ENCODE measurements at regions not wholly inside any gene's neighbourhood (a gene's known extent, or its start where the extent isn't known, plus 50 kb on each side); places are given as distances from the start of the nearest gene placed in this dataset.
A peak's percentile ranks its signal among the peaks of the same experiment; 100 is the strongest.

DNA sequence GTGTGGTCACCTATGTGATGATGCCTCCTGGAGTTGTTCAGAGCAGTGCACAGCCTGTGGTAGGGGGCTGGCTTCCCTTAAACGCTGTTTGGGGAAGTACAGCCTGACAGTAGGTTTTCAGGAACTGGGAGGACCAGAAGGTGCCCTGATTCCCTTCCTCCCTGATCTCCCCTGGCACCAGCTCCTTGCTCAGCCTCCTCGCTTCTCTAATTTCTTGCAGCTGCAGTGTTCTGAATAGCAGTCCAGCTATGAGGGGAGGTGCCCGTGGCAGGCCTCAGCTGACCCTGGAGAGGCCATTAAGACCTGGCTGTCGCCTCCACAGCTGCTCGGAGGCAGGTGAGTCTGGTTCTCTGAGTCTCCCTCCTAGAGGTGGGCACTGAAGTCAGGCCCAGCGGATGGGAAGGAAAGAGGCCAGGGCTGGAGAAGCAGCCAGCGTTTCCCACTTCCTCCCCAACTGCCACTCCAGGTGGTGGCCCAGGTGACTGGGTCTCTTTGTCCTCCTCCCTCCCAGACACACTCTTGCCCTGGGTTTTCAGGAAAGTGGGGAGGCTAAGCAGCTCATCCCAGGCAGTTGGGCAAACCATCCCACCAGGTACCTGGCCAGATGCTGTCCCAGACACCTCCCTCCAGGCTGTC, 52.0 kb upstream of the RPL11 start:
- no peak for DNase-seq

- no peak for DNase-seq
These were observed 52.8 kb upstream of the RPL11 start for GRCh38 chr1:23638786-23639241.

GRCh38 chr1:23638188-23638619, 53.4 kb upstream of the RPL11 start:
- no peak for DNase-seq

GRCh38 chr1:23636009-23636408, 55.6 kb upstream of the RPL11 start:
- no peak for DNase-seq

GRCh38 chr1:23634840-23635651, 56.6 kb upstream of the RPL11 start:
- peak; percentile 55 to 66 for DNase-seq

GRCh38 chr1:23634518-23634839, 57.1 kb upstream of the RPL11 start:
- DNase-seq = no peak

DNA sequence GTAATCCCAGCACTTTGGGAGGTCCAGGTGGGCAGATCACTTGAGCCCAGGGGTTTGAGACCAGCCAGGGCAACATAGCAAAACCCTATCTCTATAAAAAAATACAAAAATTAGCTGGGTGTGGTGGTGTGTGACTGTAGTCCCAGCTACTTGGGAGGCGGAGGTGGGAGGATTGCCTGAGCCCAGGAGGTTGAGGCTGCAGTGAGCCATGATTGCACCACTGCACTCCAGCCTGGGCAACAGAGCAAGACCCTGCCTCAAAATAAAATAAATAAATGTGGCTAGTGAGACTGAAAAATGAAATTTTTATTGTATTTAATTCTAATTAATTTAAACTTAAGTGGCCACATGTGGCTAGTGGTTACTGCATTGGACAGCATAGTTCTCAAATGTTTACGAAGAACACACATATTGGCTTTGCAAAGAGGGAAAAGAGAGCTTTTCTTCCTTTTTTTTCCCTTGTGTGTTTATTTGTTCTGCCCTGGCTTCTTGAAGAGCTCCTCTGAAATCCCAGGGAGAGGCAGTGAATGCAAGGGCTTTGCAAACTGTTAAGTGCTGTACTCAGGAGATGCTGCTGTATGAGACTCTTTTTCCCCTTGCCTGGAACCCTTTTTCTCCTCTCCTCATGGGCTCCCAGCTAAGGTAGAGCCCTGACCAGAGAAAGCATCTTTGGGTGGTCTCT, 59.0 kb upstream of the RPL11 start:
- no peak for DNase-seq

- no peak for DNase-seq
These were observed 61.8 kb upstream of the RPL11 start for GRCh38 chr1:23629708-23630290.

DNA sequence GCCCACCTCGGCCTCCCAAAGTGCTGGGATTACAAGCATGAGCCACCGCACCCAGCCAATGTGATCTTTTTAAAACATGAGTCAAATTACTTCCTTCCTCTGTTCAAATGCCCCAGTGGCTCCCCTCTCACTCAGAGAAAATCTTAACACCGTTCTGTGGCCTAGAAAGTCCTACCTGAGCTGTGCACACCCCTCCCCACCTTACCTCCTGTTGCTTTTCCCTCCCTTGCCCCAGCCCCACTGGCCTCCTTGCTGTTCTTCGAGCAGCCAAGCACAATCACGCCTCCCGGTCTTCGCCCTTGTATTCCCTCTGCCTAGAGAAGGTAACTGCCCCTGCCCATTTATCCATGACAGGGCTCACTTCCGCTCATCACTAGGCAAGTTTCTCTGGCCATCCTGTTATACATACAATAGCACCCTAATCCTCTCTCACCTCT, 62.6 kb upstream of the RPL11 start:
- DNase-seq = no peak

DNA sequence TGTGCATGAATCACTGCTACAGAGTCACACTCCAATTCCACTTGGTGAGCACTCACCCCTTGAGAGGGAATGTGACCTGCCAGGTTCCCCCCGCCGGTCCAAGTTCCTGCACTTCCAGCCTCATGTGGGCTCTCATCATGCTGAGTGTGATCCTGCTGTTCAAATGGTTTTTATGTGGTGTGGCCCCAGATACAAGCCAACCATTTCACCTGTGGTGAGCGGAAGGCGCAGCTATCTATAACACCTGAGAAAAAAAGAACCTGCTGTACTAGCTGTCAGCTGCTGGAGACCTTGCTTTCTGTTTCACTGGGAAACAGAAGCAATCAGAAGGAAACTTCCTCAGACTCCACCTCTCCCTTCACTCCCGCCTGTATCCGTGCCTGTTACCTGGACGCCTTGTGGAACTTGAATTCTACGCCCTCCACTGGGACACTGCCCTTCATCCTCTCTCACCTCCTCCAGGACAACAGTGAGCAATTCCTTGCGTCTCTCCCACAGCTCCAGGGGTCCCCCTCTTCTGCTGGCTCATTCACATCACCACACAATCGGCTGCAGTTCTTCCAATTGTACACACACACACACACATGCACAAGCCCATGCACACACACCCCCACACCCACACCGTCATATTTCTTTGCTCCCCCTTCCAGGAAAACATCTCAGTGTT, 64.4 kb upstream of the RPL11 start:
- no peak for DNase-seq

- DNase-seq = no peak
These were observed 65.6 kb upstream of the RPL11 start for GRCh38 chr1:23625929-23626535.

- DNase-seq = no peak
These were observed 66.1 kb upstream of the RPL11 start for GRCh38 chr1:23625459-23625858.

DNA sequence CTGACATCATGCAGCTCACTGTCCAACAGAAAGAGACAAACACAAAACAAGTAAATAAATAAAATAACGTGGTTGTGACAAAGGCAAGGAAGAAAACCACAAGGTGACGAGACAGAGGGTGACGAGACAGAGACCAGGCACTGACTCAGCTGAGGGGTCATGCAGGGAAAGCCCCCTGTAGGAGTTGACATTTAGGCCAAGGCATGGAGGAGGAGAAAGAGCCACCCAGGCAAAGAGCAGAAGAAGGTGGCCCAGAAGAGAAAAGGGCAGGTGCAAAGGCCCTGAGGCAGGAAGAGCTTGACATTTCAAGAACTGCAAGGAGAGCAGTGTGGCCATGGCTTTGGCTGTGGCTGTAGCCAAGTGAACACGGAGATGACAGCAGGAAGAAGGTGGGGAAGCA, 65.1 kb upstream of the ID3 start:
- DNase-seq = peak; percentile 50 to 64

- no peak for DNase-seq
These were observed 63.0 kb upstream of the ID3 start for GRCh38 chr1:23622284-23622683.

GRCh38 chr1:23620605-23621004, 61.3 kb upstream of the ID3 start:
- DNase-seq = no peak

GRCh38 chr1:23619299-23620188, 60.2 kb upstream of the ID3 start:
- peak; percentile 68 to 76 for DNase-seq

GRCh38 chr1:23618586-23619083, 59.3 kb upstream of the ID3 start:
- DNase-seq = no peak

GRCh38 chr1:23617084-23617521, 57.8 kb upstream of the ID3 start:
- DNase-seq = no peak

GRCh38 chr1:23616292-23616824, 57.1 kb upstream of the ID3 start:
- no peak for DNase-seq

- no peak for DNase-seq
These were observed 56.6 kb upstream of the ID3 start for GRCh38 chr1:23615852-23616251.

- DNase-seq = no peak
These were observed 56.1 kb upstream of the ID3 start for GRCh38 chr1:23615423-23615822.

Measured in activated CD4-positive, alpha-beta T cell treated with anti-CD3 and anti-CD28 coated beads, Interleukin-2, amount 50 U/mL, for 48 hours (primary cell).